Liver (tissue), 8 donors: ENCODE measurements at regions not wholly inside any gene's neighbourhood (a gene's known extent, or its start where the extent isn't known, plus 50 kb on each side); places are given as distances from the start of the nearest gene placed in this dataset.

Experiments
- DNase-seq: peaks from one replicate; pipeline ENCODE4 v3.0.0-alpha.2; 2017; ENCODE audit warnings: low spot score
- H3K27ac ChIP-seq, 2 donors: one replicate each; pipeline ENCODE4 v1.7.0; 2013; ENCODE audit warnings: inconsistent platforms in 2 of 2, low read length in 2 of 2, control low read depth in 1 of 2, low read depth in 1 of 2, mild to moderate bottlenecking in 1 of 2
- H3K27me3 ChIP-seq, 4 donors: one replicate each; pipeline versions ENCODE4 v1.6.1 to v1.7.0; 2013; ENCODE audit warnings: low read length in 3 of 4, inconsistent platforms in 1 of 4, mild to moderate bottlenecking in 1 of 4, moderate library complexity in 1 of 4; ENCODE audit not compliant: control insufficient read depth in 4 of 4, insufficient read depth in 4 of 4
- H3K36me3 ChIP-seq, 4 donors: one replicate each; pipeline versions ENCODE4 v1.6.1 to v1.7.0; 2013; ENCODE audit warnings: low read length in 3 of 4, mild to moderate bottlenecking in 3 of 4, low read depth in 1 of 4, moderate library complexity in 1 of 4; ENCODE audit not compliant: control insufficient read depth in 4 of 4, insufficient read depth in 3 of 4
- H3K4me1 ChIP-seq, 4 donors: one replicate each; pipeline versions ENCODE4 v1.6.1 to v1.7.0; 2013; ENCODE audit warnings: low read length in 3 of 4, mild to moderate bottlenecking in 3 of 4, moderate library complexity in 1 of 4; ENCODE audit not compliant: control insufficient read depth in 4 of 4, insufficient read depth in 4 of 4
- H3K4me3 ChIP-seq, 3 donors: one replicate each; pipeline versions ENCODE4 v1.6.1 to v1.7.0; 2013; ENCODE audit warnings: low read length in 3 of 3, control low read depth in 1 of 3, low read depth in 1 of 3, mild to moderate bottlenecking in 1 of 3
- H3K9ac ChIP-seq, 2 donors: one replicate each; pipeline ENCODE4 v1.7.0; 2013; ENCODE audit warnings: low read length in 2 of 2, mild to moderate bottlenecking in 2 of 2, moderate library complexity in 2 of 2, control low read depth in 1 of 2, low read depth in 1 of 2
- H3K9me3 ChIP-seq, 4 donors: one replicate each; pipeline versions ENCODE4 v1.6.1 to v1.7.0; 2013; ENCODE audit warnings: low read length in 3 of 4; ENCODE audit not compliant: control insufficient read depth in 4 of 4
- EGR1 ChIP-seq, 2 donors: IDR thresholded peaks; 2 replicates each; pipeline ENCODE4 v1.6.1; 2016 to 2018; ENCODE audit warnings: antibody characterized with exemption in 2 of 2, low read depth in 2 of 2
- FOXA2 ChIP-seq: IDR thresholded peaks from 2 replicates; pipeline ENCODE4 v1.6.1; 2016; ENCODE audit warnings: antibody characterized with exemption
- HNF4G ChIP-seq: IDR thresholded peaks from 2 replicates; pipeline ENCODE4 v1.6.1; 2016; ENCODE audit warnings: antibody characterized with exemption
- NR2F2 ChIP-seq: IDR thresholded peaks from 2 replicates; pipeline ENCODE4 v1.6.1; 2016; ENCODE audit warnings: antibody characterized with exemption
- RAD21 ChIP-seq, 2 donors: IDR thresholded peaks; 2 replicates each; pipeline ENCODE4 v1.6.1; 2016; ENCODE audit warnings: antibody characterized with exemption in 2 of 2, mild to moderate bottlenecking in 2 of 2
- RXRA ChIP-seq, 2 donors: IDR thresholded peaks; 2 replicates each; pipeline ENCODE4 v1.6.1; 2017 to 2018; ENCODE audit warnings: antibody characterized with exemption in 2 of 2, mild to moderate bottlenecking in 1 of 2
- SP1 ChIP-seq: IDR thresholded peaks from 2 replicates; pipeline ENCODE4 v1.6.1; 2018; ENCODE audit warnings: antibody characterized with exemption, mild to moderate bottlenecking
- TAF1 ChIP-seq: conservative IDR thresholded peaks from 2 replicates; pipeline ENCODE4 v1.6.1; 2016; ENCODE audit warnings: antibody characterized with exemption, mild to moderate bottlenecking
- YY1 ChIP-seq: IDR thresholded peaks from 2 replicates; pipeline ENCODE4 v1.6.1; 2016; ENCODE audit warnings: antibody characterized with exemption, mild to moderate bottlenecking
- WGBS: extraction: QIAGEN DNeasy Blood & Tissue Kit; methylation state at CpG from one replicate; pipeline ENCODE4 v1.1.7; 2013; 5-methylcytosine and 5-hydroxymethylcytosine counted together
- TF ChIP-seq, protein P1 (sequence below): IDR thresholded peaks from 2 replicates; pipeline ENCODE4 v1.6.1; 2016; ENCODE audit warnings: antibody characterized with exemption
- TF ChIP-seq, protein P2 (sequence below): IDR thresholded peaks from 2 replicates; pipeline ENCODE4 v1.6.1; 2016; ENCODE audit warnings: antibody characterized with exemption
- TF ChIP-seq, protein P3 (sequence below): fragments of 150-350 bp; IDR thresholded peaks from 2 replicates; pipeline ENCODE4 v1.5.1; 2017; ENCODE audit warnings: improper control_type of control experiment, low read depth, low read length; ENCODE audit not compliant: missing input control
- TF ChIP-seq, protein P4 (sequence below): IDR thresholded peaks from 2 replicates; pipeline ENCODE4 v1.6.1; 2016; ENCODE audit warnings: antibody characterized with exemption, mild to moderate bottlenecking
- donor health status: healthy.
- donor health status: healthy.
- donor health status: healthy.
- donor health status: healthy.
- donor health status: healthy.

DNA sequence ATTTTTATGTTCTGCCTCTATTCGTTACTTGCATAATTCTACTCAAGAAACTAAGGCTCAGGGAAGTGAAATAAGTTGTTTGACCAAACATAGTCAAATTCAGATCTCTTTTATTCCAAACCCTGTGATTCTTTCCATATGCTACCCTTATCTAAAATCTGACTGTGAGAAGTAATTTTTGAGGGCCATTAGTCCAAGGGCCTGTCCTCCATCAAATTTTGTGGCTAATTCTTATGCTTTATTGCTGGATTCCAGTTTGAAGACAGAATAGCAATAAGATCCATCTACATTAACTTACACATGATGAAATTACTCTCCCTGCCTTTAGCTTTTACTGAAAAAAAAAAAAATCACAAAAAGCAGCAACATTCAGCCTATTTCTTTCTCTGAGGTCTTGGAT lies 74.0 kb downstream of the ZIC1 start:
- no peak overlapping the region for H3K27ac ChIP-seq
- TF ChIP-seq, protein P1, sequence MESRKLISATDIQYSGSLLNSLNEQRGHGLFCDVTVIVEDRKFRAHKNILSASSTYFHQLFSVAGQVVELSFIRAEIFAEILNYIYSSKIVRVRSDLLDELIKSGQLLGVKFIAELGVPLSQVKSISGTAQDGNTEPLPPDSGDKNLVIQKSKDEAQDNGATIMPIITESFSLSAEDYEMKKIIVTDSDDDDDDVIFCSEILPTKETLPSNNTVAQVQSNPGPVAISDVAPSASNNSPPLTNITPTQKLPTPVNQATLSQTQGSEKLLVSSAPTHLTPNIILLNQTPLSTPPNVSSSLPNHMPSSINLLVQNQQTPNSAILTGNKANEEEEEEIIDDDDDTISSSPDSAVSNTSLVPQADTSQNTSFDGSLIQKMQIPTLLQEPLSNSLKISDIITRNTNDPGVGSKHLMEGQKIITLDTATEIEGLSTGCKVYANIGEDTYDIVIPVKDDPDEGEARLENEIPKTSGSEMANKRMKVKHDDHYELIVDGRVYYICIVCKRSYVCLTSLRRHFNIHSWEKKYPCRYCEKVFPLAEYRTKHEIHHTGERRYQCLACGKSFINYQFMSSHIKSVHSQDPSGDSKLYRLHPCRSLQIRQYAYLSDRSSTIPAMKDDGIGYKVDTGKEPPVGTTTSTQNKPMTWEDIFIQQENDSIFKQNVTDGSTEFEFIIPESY: no peak
- TF ChIP-seq HNF4G (no peak), NR2F2 (no peak), SP1 (no peak), RXRA (IDR thresholded peaks at IDR 0.05) (no peak), FOXA2 (no peak), YY1 (no peak)
- TF ChIP-seq, protein P2, sequence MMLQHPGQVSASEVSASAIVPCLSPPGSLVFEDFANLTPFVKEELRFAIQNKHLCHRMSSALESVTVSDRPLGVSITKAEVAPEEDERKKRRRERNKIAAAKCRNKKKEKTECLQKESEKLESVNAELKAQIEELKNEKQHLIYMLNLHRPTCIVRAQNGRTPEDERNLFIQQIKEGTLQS: no peak
- TF ChIP-seq, protein P3, sequence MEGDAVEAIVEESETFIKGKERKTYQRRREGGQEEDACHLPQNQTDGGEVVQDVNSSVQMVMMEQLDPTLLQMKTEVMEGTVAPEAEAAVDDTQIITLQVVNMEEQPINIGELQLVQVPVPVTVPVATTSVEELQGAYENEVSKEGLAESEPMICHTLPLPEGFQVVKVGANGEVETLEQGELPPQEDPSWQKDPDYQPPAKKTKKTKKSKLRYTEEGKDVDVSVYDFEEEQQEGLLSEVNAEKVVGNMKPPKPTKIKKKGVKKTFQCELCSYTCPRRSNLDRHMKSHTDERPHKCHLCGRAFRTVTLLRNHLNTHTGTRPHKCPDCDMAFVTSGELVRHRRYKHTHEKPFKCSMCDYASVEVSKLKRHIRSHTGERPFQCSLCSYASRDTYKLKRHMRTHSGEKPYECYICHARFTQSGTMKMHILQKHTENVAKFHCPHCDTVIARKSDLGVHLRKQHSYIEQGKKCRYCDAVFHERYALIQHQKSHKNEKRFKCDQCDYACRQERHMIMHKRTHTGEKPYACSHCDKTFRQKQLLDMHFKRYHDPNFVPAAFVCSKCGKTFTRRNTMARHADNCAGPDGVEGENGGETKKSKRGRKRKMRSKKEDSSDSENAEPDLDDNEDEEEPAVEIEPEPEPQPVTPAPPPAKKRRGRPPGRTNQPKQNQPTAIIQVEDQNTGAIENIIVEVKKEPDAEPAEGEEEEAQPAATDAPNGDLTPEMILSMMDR: no peak
- no peaks in the 10 kb centered on the region for H3K27me3 ChIP-seq
- H3K9me3 ChIP-seq: no peaks in the 10 kb centered on the region
- no peak overlapping the region for H3K9ac ChIP-seq
- H3K4me1 ChIP-seq: no peaks in the 10 kb centered on the region
- H3K4me3 ChIP-seq: no peak overlapping the region
- no peak for DNase-seq
- 58% methylated on average over 1 of the region's 1 CpG for WGBS
- H3K36me3 ChIP-seq: no peaks in the 10 kb centered on the region

DNA sequence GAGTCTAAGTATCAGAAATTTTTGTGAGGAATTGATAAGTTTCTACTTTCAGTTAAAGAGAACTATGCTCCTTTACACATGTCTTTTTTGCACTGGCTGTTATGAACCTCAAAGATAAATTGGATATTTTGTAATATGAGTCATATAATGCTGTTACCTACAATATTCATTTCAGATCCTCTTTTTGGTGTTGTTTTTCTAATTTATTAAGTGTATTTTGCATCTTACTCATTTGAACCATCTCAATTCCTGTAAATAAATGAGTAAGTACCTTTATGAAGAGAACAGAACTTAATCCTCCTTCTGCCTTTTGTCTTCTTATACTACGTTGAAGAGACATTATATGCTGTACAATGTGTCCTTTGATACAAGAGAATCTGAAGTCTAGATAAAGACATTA lies 74.4 kb downstream of the ZIC1 start:
- H3K27ac ChIP-seq: no peak overlapping the region
- no peaks in the 10 kb centered on the region for H3K9me3 ChIP-seq
- no peak overlapping the region for H3K9ac ChIP-seq
- H3K4me1 ChIP-seq: no peaks in the 10 kb centered on the region
- 61% methylated on average over 1 of the region's 1 CpG for WGBS
- H3K36me3 ChIP-seq: no peaks in the 10 kb centered on the region
- TF ChIP-seq RAD21 (IDR thresholded peaks at IDR 0.05) (no peak), EGR1 (IDR thresholded peaks at IDR 0.05; ENCODE audit: low read depth in 2 of 2) (no peak), TAF1 (no peak), FOXA2 (no peak)
- TF ChIP-seq, protein P3: no peak
- TF ChIP-seq, protein P1: no peak
- TF ChIP-seq, protein P4, sequence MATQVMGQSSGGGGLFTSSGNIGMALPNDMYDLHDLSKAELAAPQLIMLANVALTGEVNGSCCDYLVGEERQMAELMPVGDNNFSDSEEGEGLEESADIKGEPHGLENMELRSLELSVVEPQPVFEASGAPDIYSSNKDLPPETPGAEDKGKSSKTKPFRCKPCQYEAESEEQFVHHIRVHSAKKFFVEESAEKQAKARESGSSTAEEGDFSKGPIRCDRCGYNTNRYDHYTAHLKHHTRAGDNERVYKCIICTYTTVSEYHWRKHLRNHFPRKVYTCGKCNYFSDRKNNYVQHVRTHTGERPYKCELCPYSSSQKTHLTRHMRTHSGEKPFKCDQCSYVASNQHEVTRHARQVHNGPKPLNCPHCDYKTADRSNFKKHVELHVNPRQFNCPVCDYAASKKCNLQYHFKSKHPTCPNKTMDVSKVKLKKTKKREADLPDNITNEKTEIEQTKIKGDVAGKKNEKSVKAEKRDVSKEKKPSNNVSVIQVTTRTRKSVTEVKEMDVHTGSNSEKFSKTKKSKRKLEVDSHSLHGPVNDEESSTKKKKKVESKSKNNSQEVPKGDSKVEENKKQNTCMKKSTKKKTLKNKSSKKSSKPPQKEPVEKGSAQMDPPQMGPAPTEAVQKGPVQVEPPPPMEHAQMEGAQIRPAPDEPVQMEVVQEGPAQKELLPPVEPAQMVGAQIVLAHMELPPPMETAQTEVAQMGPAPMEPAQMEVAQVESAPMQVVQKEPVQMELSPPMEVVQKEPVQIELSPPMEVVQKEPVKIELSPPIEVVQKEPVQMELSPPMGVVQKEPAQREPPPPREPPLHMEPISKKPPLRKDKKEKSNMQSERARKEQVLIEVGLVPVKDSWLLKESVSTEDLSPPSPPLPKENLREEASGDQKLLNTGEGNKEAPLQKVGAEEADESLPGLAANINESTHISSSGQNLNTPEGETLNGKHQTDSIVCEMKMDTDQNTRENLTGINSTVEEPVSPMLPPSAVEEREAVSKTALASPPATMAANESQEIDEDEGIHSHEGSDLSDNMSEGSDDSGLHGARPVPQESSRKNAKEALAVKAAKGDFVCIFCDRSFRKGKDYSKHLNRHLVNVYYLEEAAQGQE: no peak
- no peaks in the 10 kb centered on the region for H3K27me3 ChIP-seq
- DNase-seq: no peak
- H3K4me3 ChIP-seq: no peak overlapping the region
